HCT116 (cell line): ENCODE measurements at regions not wholly inside any gene's neighbourhood (a gene's known extent, or its start where the extent isn't known, plus 50 kb on each side); places are given as distances from the start of the nearest gene placed in this dataset.

Source experiments
- ATAC-seq: fragments of 200-7000 bp; cut with Tn5 transposase; 2 replicates; pipeline ENCODE4 v1.9.1; 2020; ENCODE audit warnings: mild to moderate bottlenecking, moderate library complexity
- BruUV-seq: library from RNA; stranded (reverse); fragments of 400-500 nt; replicated peaks from 2 replicates; lab custom pipeline; 2021; lab: Mats Ljungman, UMichigan
- CTCF ChIA-PET: fragments of 300-600 bp; sonication (Branson Sonifier 250); formaldehyde crosslinking; loops from one replicate; lab custom pipeline; 2021; ENCODE audit warnings: antibody characterized with exemption; lab: Charles Lee
- POLR2A ChIA-PET: fragments of 300-600, 350-600 bp; sonication (Branson Sonifier 250); formaldehyde crosslinking; loops from one replicate; lab custom pipeline; 2021; ENCODE audit warnings: antibody characterized with exemption; lab: Charles Lee
- RAD21 ChIA-PET, 2 experiments: fragments of 300-600 bp; sonication (Branson Sonifier 250); formaldehyde crosslinking; loops; one replicate each; lab custom pipeline; 2023; ENCODE audit warnings: low total read pairs in 2 of 2; ENCODE audit not compliant: uncharacterized antibody in 2 of 2, unreplicated experiment in 2 of 2, low non-redundant PET in 1 of 2; lab: Charles Lee
- DNase-seq: peaks from one replicate; pipeline ENCODE4 v3.0.0-alpha.2; 2010; ENCODE audit warnings: low read depth, low spot score
- H2AFZ ChIP-seq: fragments of 200-600 bp; shearing (Covaris generic), sonication (generic); 2 replicates; pipeline ENCODE4 v1.6.1; 2017; ENCODE audit warnings: low read depth, mixed run types, mixed read lengths, antibody characterized with exemption, low read length; ENCODE audit not compliant: poor library complexity, severe bottlenecking
- H3K27ac ChIP-seq: 2 replicates; pipeline ENCODE4 v1.5.1; 2012; ENCODE audit warnings: low read depth, low read length
- H3K27me3 ChIP-seq: fragments of 200-600 bp; sonication (generic); 2 replicates; pipeline ENCODE4 v1.6.1; 2016; ENCODE audit warnings: mixed run types, low read length, mixed read lengths; ENCODE audit not compliant: insufficient read depth
- H3K36me3 ChIP-seq, 2 experiments: fragments of 200-500 bp in 1 of 2; fragments of 200-600 bp in 1 of 2; sonication (Bioruptor generic) in 1 of 2; sonication (generic) in 1 of 2; 2 replicates each; pipeline versions ENCODE4 v1.5.1 to v1.6.1; 2014 to 2016; ENCODE audit warnings: low read length in 2 of 2, inconsistent platforms in 1 of 2, mixed read lengths in 1 of 2, mixed run types in 1 of 2; ENCODE audit not compliant: insufficient read depth in 2 of 2, control insufficient read depth in 1 of 2
- H3K4me1 ChIP-seq, 2 experiments: fragments of 200-600 bp in 1 of 2; sonication (generic) in 1 of 2; 2 replicates each; pipeline versions ENCODE4 v1.5.1 to v1.6.1; 2012 to 2017; ENCODE audit warnings: low read length in 2 of 2, inconsistent platforms in 1 of 2, mild to moderate bottlenecking in 1 of 2, mixed read lengths in 1 of 2, mixed run types in 1 of 2, moderate library complexity in 1 of 2; ENCODE audit not compliant: insufficient read depth in 2 of 2, control insufficient read depth in 1 of 2
- H3K4me2 ChIP-seq: fragments of 200-600 bp; sonication (generic); 2 replicates; pipeline ENCODE4 v1.6.1; 2017; ENCODE audit warnings: mixed run types, low read length, mixed read lengths
- H3K4me3 ChIP-seq, 2 experiments: fragments of 200-600 bp in 1 of 2; sonication (generic) in 1 of 2; replicated peaks in 1 of 2; 2 replicates each; pipeline ENCODE4 v1.5.1; 2011 to 2016; ENCODE audit warnings: low read length in 2 of 2, control low read depth in 1 of 2, low read depth in 1 of 2, mild to moderate bottlenecking in 1 of 2, mixed read lengths in 1 of 2, mixed run types in 1 of 2
- H3K79me2 ChIP-seq: fragments of 200-600 bp; sonication (generic); 2 replicates; pipeline ENCODE4 v1.6.1; 2017; ENCODE audit warnings: mild to moderate bottlenecking, mixed run types, low read length, moderate library complexity, mixed read lengths; ENCODE audit not compliant: insufficient read depth
- H3K9ac ChIP-seq: fragments of 200-600 bp; sonication (generic); 2 replicates; pipeline ENCODE4 v1.6.1; 2016; ENCODE audit warnings: low read length, mixed read lengths
- H3K9me2 ChIP-seq: fragments of 200-600 bp; sonication (generic), shearing (Covaris generic); 2 replicates; pipeline ENCODE4 v1.6.1; 2017; ENCODE audit warnings: mixed run types, mild to moderate bottlenecking, moderate library complexity; ENCODE audit not compliant: insufficient read depth
- H3K9me3 ChIP-seq, 2 experiments: fragments of 200-500 bp in 1 of 2; fragments of 200-600 bp in 1 of 2; sonication (Bioruptor generic) in 1 of 2; sonication (generic) in 1 of 2; 2 replicates each; pipeline ENCODE4 v1.6.1; 2014 to 2017; ENCODE audit warnings: low read length in 2 of 2, mixed read lengths in 2 of 2, inconsistent platforms in 1 of 2, low read depth in 1 of 2, mild to moderate bottlenecking in 1 of 2, mixed run types in 1 of 2, moderate library complexity in 1 of 2; ENCODE audit not compliant: control insufficient read depth in 1 of 2, insufficient read depth in 1 of 2
- H4K20me1 ChIP-seq: fragments of 200-600 bp; sonication (generic), shearing (Covaris generic); 2 replicates; pipeline ENCODE4 v1.6.1; 2017; ENCODE audit warnings: mixed run types, mild to moderate bottlenecking, moderate library complexity; ENCODE audit not compliant: insufficient read depth
- CBX3 ChIP-seq: IDR thresholded peaks from 2 replicates; pipeline ENCODE4 v1.6.1; 2012; ENCODE audit warnings: low read depth
- EGR1 ChIP-seq: IDR thresholded peaks from 2 replicates; pipeline ENCODE4 v1.6.1; 2012; ENCODE audit warnings: low read depth
- ELF1 ChIP-seq: IDR thresholded peaks from 2 replicates; pipeline ENCODE4 v1.6.1; 2012; ENCODE audit warnings: low read depth, borderline replicate concordance
- EZH2 ChIP-seq: fragments of 200-600 bp; sonication (generic); IDR thresholded peaks from 2 replicates; pipeline ENCODE4 v1.6.1; 2017; ENCODE audit warnings: antibody characterized with exemption, mixed run types
- EZH2phosphoT487 ChIP-seq: fragments of 200-600 bp; IDR thresholded peaks from 2 replicates; pipeline ENCODE4 v1.6.1; 2018; ENCODE audit warnings: antibody characterized with exemption, borderline replicate concordance
- JUND ChIP-seq: IDR thresholded peaks from 2 replicates; pipeline ENCODE4 v1.6.1; 2012
- POLR2A ChIP-seq: IDR thresholded peaks from 2 replicates; pipeline ENCODE4 v1.7.0; 2011; ENCODE audit warnings: borderline replicate concordance; ENCODE audit not compliant: insufficient read depth, insufficient read length; ENCODE audit errors: extremely low read depth
- SP1 ChIP-seq: IDR thresholded peaks from 2 replicates; pipeline ENCODE4 v1.6.1; 2012; ENCODE audit warnings: low read depth
- SRF ChIP-seq: IDR thresholded peaks from 2 replicates; pipeline ENCODE4 v1.6.1; 2012; ENCODE audit warnings: low read depth
- TCF7L2 ChIP-seq: IDR thresholded peaks from 2 replicates; pipeline ENCODE4 v1.7.0; 2011; ENCODE audit warnings: borderline replicate concordance, inconsistent platforms; ENCODE audit not compliant: insufficient read depth, insufficient read length; ENCODE audit errors: extremely low read depth
- ZFX ChIP-seq: fragments of 450-650 bp; IDR thresholded peaks from 2 replicates; pipeline ENCODE4 v1.6.1; 2017
- ZNF274 ChIP-seq: fragments of 200-500 bp; sonication (Bioruptor generic); IDR thresholded peaks from 2 replicates; pipeline ENCODE4 v1.6.1; 2014; ENCODE audit warnings: mild to moderate bottlenecking, low read depth, low read length, inconsistent platforms
- intact Hi-C: fragments of 100-400 bp; cut with micrococcal nuclease; formaldehyde crosslinking; loops from 2 replicates; pipeline ENCODE4 v1.10.0; 2022
- TF ChIP-seq, protein P1 (sequence below): IDR thresholded peaks from 2 replicates; pipeline ENCODE4 v1.6.1; 2011; ENCODE audit warnings: mild to moderate bottlenecking, low read length, moderate library complexity; ENCODE audit not compliant: insufficient replicate concordance; ENCODE audit errors: extremely low read depth
- TF ChIP-seq, protein P2 (sequence below): IDR thresholded peaks from 2 replicates; pipeline ENCODE4 v1.6.1; 2012
- TF ChIP-seq, protein P3 (sequence below), 3 experiments: fragments of 200-600 bp in 1 of 3; sonication (generic) in 1 of 3; IDR thresholded peaks in 2 of 3; conservative IDR thresholded peaks in 1 of 3; 2 replicates each; pipeline ENCODE4 v1.5.1; 2012 to 2017; ENCODE audit warnings: low read depth in 2 of 3, low read length in 2 of 3, antibody characterized with exemption in 1 of 3, borderline replicate concordance in 1 of 3, control low read depth in 1 of 3, mild to moderate bottlenecking in 1 of 3, mixed read lengths in 1 of 3, mixed run types in 1 of 3, moderate library complexity in 1 of 3; ENCODE audit not compliant: insufficient read depth in 1 of 3
- TF ChIP-seq, protein P4 (sequence below): IDR thresholded peaks from 2 replicates; pipeline ENCODE4 v1.6.1; 2012

DNA sequence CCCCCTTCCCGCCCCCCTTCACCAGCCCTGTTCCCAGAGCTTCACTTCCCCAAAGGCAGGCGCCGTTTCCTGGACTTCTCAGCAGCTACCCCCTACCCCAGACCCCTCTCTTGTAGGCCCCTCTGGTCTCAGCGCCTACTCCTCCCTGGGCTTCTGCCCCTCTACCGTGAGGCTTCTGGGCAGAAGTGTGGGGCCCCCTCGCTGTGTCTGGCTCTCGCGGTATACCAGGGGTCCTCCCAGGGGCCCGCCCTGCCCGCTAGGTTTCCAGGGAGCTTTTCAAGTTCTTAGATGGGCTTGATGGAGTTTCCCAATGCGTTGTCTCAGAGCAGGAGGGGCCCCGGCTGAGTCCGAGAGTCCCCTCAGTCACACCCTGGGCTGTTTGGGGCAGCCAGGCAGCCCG, 247.1 kb downstream of the SEC14L1 start (continued):
- TF ChIP-seq, protein P1, sequence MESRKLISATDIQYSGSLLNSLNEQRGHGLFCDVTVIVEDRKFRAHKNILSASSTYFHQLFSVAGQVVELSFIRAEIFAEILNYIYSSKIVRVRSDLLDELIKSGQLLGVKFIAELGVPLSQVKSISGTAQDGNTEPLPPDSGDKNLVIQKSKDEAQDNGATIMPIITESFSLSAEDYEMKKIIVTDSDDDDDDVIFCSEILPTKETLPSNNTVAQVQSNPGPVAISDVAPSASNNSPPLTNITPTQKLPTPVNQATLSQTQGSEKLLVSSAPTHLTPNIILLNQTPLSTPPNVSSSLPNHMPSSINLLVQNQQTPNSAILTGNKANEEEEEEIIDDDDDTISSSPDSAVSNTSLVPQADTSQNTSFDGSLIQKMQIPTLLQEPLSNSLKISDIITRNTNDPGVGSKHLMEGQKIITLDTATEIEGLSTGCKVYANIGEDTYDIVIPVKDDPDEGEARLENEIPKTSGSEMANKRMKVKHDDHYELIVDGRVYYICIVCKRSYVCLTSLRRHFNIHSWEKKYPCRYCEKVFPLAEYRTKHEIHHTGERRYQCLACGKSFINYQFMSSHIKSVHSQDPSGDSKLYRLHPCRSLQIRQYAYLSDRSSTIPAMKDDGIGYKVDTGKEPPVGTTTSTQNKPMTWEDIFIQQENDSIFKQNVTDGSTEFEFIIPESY: no peak
- TF ChIP-seq ZNF274: no peak

DNA sequence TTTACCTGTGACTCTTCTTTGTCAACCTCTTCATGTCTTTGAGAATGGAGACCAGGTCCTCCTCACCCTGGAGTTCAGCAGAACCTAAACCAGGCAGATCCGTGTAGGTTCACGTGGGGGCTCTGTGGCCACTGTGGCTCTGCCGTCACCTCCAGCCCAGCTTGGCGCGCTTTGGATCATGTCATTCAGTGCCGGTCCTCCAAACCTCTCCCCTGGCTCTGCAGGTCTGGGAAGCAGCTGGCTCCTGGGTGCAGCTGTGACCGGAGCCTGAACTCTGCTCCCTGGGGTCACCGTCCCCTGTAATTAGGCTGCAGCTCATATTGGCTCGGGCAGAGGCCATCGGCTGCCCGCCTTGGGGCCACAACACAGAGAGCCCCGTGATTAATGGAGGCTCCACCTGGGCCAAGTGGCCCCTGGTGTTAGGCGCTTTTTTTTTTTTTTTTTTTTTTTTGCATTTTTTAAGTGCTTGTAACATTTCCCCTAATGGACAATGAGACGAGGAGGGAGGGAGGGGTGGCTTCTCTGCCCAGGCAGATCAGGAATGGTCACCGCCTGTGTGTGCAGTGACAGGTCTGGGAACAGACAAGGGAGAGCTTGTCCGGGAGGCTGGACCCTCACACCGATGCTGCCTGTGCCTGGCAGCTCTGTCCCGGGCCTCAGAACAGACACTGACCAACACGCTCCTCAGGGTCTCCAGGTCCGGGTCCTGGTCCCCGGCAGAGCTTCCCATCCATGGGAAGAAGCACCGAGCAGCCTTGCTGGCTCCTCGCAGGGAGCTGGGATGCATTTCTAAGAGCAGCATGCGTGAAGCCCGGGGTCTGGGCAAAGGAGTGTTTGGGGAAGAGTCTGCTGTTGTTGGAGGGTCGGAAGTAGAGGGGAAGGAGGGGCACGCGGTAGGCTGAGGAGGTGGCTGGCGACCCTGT, 247.9 kb downstream of the SEC14L1 start:
- ChIA-PET CTCF (no interaction called here), RAD21 (interaction anchor here in 1 of 2 experiments (0.7 kb wide), 2 partner anchors 40 to 96 kb away, joined by 3 read pairs; no protein-coding TSS in a partner anchor), POLR2A (no interaction called here)
- Histone ChIP-seq H3K79me2 (peaks cover 90% of the 10 kb centered on the region), H3K4me1 (peaks cover 15 to 48% of the 10 kb centered on the region in 2 experiments; a peak in 3 of 4 replicates), H3K27ac (no peak overlapping the region), H3K4me3 (no peak overlapping the region), H3K4me2 (no peak overlapping the region), H3K9ac (no peak overlapping the region), H4K20me1 (peaks cover 4% of the 10 kb centered on the region; the same call in 1 of the 2 replicates), H3K27me3 (no peaks in the 10 kb centered on the region), H3K9me3 (no peaks in the 10 kb centered on the region), H3K9me2 (no peaks in the 10 kb centered on the region), H2AFZ (no peak overlapping the region), H3K36me3 (no peaks in the 10 kb centered on the region)
- no peak for TF ChIP-seq EGR1
- no peak for TF ChIP-seq JUND
- no peak for TF ChIP-seq ELF1
- TF ChIP-seq EZH2phosphoT487: no peak
- no peak for TF ChIP-seq TCF7L2
- no peak for TF ChIP-seq SRF
- no peak for TF ChIP-seq POLR2A
- no peak for TF ChIP-seq EZH2
- TF ChIP-seq ZFX: no peak
- TF ChIP-seq, protein P2, sequence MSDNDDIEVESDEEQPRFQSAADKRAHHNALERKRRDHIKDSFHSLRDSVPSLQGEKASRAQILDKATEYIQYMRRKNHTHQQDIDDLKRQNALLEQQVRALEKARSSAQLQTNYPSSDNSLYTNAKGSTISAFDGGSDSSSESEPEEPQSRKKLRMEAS: no peak
- no peak for TF ChIP-seq CBX3
- TF ChIP-seq, protein P3, sequence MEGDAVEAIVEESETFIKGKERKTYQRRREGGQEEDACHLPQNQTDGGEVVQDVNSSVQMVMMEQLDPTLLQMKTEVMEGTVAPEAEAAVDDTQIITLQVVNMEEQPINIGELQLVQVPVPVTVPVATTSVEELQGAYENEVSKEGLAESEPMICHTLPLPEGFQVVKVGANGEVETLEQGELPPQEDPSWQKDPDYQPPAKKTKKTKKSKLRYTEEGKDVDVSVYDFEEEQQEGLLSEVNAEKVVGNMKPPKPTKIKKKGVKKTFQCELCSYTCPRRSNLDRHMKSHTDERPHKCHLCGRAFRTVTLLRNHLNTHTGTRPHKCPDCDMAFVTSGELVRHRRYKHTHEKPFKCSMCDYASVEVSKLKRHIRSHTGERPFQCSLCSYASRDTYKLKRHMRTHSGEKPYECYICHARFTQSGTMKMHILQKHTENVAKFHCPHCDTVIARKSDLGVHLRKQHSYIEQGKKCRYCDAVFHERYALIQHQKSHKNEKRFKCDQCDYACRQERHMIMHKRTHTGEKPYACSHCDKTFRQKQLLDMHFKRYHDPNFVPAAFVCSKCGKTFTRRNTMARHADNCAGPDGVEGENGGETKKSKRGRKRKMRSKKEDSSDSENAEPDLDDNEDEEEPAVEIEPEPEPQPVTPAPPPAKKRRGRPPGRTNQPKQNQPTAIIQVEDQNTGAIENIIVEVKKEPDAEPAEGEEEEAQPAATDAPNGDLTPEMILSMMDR (IDR thresholded peaks at IDR 0.05 in 2 of 3, conservative IDR thresholded peaks at IDR 0.05 in 1 of 3; ENCODE audit: borderline replicate concordance in 1 of 3, insufficient read depth in 1 of 3, low read depth in 2 of 3, low read length in 2 of 3): no peak
- TF ChIP-seq SP1: no peak
- TF ChIP-seq, protein P4, sequence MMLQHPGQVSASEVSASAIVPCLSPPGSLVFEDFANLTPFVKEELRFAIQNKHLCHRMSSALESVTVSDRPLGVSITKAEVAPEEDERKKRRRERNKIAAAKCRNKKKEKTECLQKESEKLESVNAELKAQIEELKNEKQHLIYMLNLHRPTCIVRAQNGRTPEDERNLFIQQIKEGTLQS: no peak
- BruUV-seq: no TSS peak
- ATAC-seq: no peak
- DNase-seq: no peak
- intact Hi-C loops: no loop called here
